ENCODE measurements at regions not wholly inside any gene's neighbourhood (a gene's known extent, or its start where the extent isn't known, plus 50 kb on each side); places are given as distances from the start of the nearest gene placed in this dataset.

DNA sequence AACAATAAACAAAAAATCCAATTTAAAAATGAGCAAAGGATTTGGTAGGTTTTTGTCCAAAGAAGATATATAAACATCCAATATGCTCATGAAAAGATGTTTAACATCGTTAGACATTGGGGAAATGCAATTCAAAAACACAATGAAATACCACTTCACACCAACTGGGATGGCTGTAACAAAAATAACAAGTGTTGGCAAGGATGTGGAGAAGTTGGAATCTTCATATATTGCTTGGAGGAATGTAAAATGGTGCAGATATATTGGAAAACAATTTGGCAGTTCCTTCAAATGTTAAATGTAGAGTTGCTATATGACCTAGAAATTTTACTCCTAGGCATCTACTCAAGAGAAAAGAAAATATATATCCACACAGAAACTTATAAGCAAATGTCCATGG lies 224.3 kb downstream of the AUH start:
- TF ChIP-seq, protein P1, sequence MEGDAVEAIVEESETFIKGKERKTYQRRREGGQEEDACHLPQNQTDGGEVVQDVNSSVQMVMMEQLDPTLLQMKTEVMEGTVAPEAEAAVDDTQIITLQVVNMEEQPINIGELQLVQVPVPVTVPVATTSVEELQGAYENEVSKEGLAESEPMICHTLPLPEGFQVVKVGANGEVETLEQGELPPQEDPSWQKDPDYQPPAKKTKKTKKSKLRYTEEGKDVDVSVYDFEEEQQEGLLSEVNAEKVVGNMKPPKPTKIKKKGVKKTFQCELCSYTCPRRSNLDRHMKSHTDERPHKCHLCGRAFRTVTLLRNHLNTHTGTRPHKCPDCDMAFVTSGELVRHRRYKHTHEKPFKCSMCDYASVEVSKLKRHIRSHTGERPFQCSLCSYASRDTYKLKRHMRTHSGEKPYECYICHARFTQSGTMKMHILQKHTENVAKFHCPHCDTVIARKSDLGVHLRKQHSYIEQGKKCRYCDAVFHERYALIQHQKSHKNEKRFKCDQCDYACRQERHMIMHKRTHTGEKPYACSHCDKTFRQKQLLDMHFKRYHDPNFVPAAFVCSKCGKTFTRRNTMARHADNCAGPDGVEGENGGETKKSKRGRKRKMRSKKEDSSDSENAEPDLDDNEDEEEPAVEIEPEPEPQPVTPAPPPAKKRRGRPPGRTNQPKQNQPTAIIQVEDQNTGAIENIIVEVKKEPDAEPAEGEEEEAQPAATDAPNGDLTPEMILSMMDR (IDR thresholded peaks at IDR 0.05 in 4 of 5, conservative IDR thresholded peaks at IDR 0.05 in 1 of 5): no peak
- no peak for TF ChIP-seq POLR2A (IDR thresholded peaks at IDR 0.05)
